GM23338 (cell line): ENCODE measurements at regions not wholly inside any gene's neighbourhood (a gene's known extent, or its start where the extent isn't known, plus 50 kb on each side); places are given as distances from the start of the nearest gene placed in this dataset.

Source experiments
- ATAC-seq: fragments of 200-7000 bp; cut with Tn5 transposase; 3 replicates; pipeline ENCODE4 v1.9.1; 2020
- DNase-seq: peaks from one replicate; pipeline ENCODE4 v3.0.0-alpha.2; 2015; ENCODE audit warnings: low spot score
- H2AFZ ChIP-seq: fragments of 200-600 bp; sonication (generic); 2 replicates; pipeline ENCODE4 v1.8.0; 2016; ENCODE audit warnings: antibody characterized with exemption, mild to moderate bottlenecking, moderate library complexity
- H3F3A ChIP-seq: fragments of 200-600 bp; sonication (generic); replicated peaks from 2 replicates; pipeline ENCODE4 v1.8.0; 2017; ENCODE audit warnings: antibody characterized with exemption, mixed run types, low read depth
- H3K27ac ChIP-seq: fragments of 200-600 bp; sonication (generic); 2 replicates; pipeline ENCODE4 v1.6.1; 2016; ENCODE audit warnings: low read depth
- H3K27me3 ChIP-seq: fragments of 200-600 bp; sonication (generic); 2 replicates; pipeline ENCODE4 v1.8.0; 2016; ENCODE audit warnings: mild to moderate bottlenecking, mixed run types, moderate library complexity; ENCODE audit not compliant: insufficient read depth
- H3K36me3 ChIP-seq: fragments of 200-600 bp; sonication (generic); 2 replicates; pipeline ENCODE4 v1.8.0; 2016; ENCODE audit warnings: mild to moderate bottlenecking; ENCODE audit not compliant: insufficient read depth
- H3K4me1 ChIP-seq: fragments of 200-600 bp; sonication (generic); 2 replicates; pipeline ENCODE4 v1.8.0; 2016; ENCODE audit warnings: mild to moderate bottlenecking, moderate library complexity; ENCODE audit not compliant: insufficient read depth
- H3K4me2 ChIP-seq: fragments of 200-600 bp; sonication (generic); 2 replicates; pipeline ENCODE4 v1.7.1; 2017; ENCODE audit warnings: mixed run types
- H3K4me3 ChIP-seq: fragments of 200-600 bp; sonication (generic); 2 replicates; pipeline ENCODE4 v1.6.1; 2016; ENCODE audit warnings: mixed run types
- H3K79me2 ChIP-seq: fragments of 200-600 bp; sonication (generic); replicated peaks from 2 replicates; pipeline ENCODE4 v1.8.0; 2017; ENCODE audit warnings: mild to moderate bottlenecking; ENCODE audit not compliant: insufficient read depth
- H3K9me2 ChIP-seq: fragments of 200-600 bp; sonication (generic); 2 replicates; pipeline ENCODE4 v1.8.0; 2017; ENCODE audit not compliant: insufficient read depth
- H4K20me1 ChIP-seq: fragments of 200-600 bp; sonication (generic); replicated peaks from 2 replicates; pipeline ENCODE4 v1.8.0; 2017; ENCODE audit warnings: mild to moderate bottlenecking; ENCODE audit not compliant: insufficient read depth
- H3K27ac Mint-ChIP-seq: 2 replicates; pipeline ENCODE4 v1.8.0; 2020; ENCODE audit warnings: inconsistent platforms, mild to moderate bottlenecking, moderate library complexity, mixed read lengths
- H3K27me3 Mint-ChIP-seq: 3 replicates; pipeline ENCODE4 v1.8.0; 2022; ENCODE audit warnings: low read depth, mild to moderate bottlenecking, moderate library complexity, mixed read lengths, inconsistent platforms; ENCODE audit not compliant: insufficient read depth, poor library complexity
- H3K36me3 Mint-ChIP-seq: 3 replicates; pipeline ENCODE4 v1.8.0; 2021; ENCODE audit warnings: low read depth, mild to moderate bottlenecking, inconsistent platforms, moderate library complexity, mixed read lengths
- H3K4me1 Mint-ChIP-seq: 3 replicates; pipeline ENCODE4 v1.8.0; 2020; ENCODE audit warnings: mild to moderate bottlenecking, inconsistent platforms, mixed read lengths
- H3K4me3 Mint-ChIP-seq: 3 replicates; pipeline ENCODE4 v1.8.0; 2021; ENCODE audit warnings: moderate library complexity, mild to moderate bottlenecking, inconsistent platforms, mixed read lengths
- H3K9me3 Mint-ChIP-seq: 3 replicates; pipeline ENCODE4 v1.8.0; 2020; ENCODE audit warnings: moderate library complexity, mild to moderate bottlenecking, inconsistent platforms, mixed read lengths
- CREB1 ChIP-seq: fragments of 250-450 bp; sonication (Bioruptor Pico); IDR thresholded peaks from 2 replicates; pipeline ENCODE4 v1.5.0; 2020; ENCODE audit warnings: low read depth, mild to moderate bottlenecking, moderate library complexity
- CTCF ChIP-seq, 2 experiments: fragments of 200-600 bp in 1 of 2; sonication (generic) in 1 of 2; conservative IDR thresholded peaks; 2 replicates each; pipeline versions ENCODE4 v1.5.1 to v1.6.1; 2016 to 2017; ENCODE audit warnings: antibody characterized with exemption in 2 of 2, low read depth in 2 of 2, mild to moderate bottlenecking in 2 of 2, moderate library complexity in 1 of 2
- ETS1 ChIP-seq: IDR thresholded peaks from 2 replicates; pipeline ENCODE4 v1.6.1; 2016; ENCODE audit warnings: antibody characterized with exemption
- EZH2 ChIP-seq: fragments of 200-600 bp; sonication (generic); IDR thresholded peaks from one replicate; pipeline ENCODE4 v1.8.0; 2017; ENCODE audit warnings: antibody characterized with exemption, mild to moderate bottlenecking, low read depth; ENCODE audit not compliant: unreplicated experiment
- EZH2phosphoT487 ChIP-seq: fragments of 200-600 bp; sonication (generic); IDR thresholded peaks from one replicate; pipeline ENCODE4 v1.8.1; 2018; ENCODE audit warnings: antibody characterized with exemption; ENCODE audit not compliant: unreplicated experiment
- NANOG ChIP-seq: IDR thresholded peaks from 2 replicates; pipeline ENCODE4 v1.6.1; 2016; ENCODE audit warnings: antibody characterized with exemption, borderline replicate concordance
- POLR2AphosphoS5 ChIP-seq: IDR thresholded peaks from 2 replicates; pipeline ENCODE4 v1.6.1; 2016; ENCODE audit warnings: antibody characterized with exemption, low read depth
- STAT1 ChIP-seq: IDR thresholded peaks from one replicate; pipeline ENCODE4 v1.6.1; 2016; ENCODE audit warnings: antibody characterized with exemption; ENCODE audit not compliant: unreplicated experiment
- TF ChIP-seq, protein P1 (sequence below): fragments of 250-450 bp; sonication (Bioruptor Pico); IDR thresholded peaks from 2 replicates; pipeline ENCODE4 v1.5.0; 2020; ENCODE audit warnings: mild to moderate bottlenecking, moderate library complexity

DNA sequence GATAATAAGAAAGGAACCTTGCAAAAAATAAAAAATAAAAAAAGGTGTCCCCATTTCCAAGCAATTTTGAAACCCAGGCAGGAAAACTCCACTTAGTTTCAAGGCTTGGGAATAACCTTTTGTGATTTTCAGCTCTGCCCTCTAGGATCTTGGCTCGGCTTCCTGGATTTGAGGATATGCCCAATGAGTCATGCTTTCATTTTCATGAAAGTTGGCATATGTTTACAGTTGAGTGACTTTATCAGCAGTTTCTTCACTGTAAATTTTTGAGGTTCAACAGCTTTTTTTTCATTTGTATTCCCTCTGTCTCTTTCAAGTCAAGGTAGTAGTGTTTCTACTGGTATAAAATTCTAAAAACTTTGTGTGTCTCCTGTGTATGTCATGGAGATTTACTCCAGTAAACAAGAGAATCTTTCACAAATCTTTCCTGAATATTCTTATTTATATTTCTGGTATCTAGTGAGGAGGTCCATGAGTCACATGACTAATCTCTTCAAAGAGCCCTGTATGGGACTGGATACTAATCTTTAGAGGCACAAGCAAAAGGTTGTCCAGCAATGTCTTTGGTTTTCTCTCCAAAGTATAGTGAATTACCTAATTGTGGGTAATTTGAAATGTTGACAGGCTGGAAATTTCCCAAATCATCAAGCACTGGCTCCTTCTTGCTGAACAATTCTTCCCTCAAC lies 335.3 kb downstream of the BRINP2 start (continued):
- TF ChIP-seq, protein P1, sequence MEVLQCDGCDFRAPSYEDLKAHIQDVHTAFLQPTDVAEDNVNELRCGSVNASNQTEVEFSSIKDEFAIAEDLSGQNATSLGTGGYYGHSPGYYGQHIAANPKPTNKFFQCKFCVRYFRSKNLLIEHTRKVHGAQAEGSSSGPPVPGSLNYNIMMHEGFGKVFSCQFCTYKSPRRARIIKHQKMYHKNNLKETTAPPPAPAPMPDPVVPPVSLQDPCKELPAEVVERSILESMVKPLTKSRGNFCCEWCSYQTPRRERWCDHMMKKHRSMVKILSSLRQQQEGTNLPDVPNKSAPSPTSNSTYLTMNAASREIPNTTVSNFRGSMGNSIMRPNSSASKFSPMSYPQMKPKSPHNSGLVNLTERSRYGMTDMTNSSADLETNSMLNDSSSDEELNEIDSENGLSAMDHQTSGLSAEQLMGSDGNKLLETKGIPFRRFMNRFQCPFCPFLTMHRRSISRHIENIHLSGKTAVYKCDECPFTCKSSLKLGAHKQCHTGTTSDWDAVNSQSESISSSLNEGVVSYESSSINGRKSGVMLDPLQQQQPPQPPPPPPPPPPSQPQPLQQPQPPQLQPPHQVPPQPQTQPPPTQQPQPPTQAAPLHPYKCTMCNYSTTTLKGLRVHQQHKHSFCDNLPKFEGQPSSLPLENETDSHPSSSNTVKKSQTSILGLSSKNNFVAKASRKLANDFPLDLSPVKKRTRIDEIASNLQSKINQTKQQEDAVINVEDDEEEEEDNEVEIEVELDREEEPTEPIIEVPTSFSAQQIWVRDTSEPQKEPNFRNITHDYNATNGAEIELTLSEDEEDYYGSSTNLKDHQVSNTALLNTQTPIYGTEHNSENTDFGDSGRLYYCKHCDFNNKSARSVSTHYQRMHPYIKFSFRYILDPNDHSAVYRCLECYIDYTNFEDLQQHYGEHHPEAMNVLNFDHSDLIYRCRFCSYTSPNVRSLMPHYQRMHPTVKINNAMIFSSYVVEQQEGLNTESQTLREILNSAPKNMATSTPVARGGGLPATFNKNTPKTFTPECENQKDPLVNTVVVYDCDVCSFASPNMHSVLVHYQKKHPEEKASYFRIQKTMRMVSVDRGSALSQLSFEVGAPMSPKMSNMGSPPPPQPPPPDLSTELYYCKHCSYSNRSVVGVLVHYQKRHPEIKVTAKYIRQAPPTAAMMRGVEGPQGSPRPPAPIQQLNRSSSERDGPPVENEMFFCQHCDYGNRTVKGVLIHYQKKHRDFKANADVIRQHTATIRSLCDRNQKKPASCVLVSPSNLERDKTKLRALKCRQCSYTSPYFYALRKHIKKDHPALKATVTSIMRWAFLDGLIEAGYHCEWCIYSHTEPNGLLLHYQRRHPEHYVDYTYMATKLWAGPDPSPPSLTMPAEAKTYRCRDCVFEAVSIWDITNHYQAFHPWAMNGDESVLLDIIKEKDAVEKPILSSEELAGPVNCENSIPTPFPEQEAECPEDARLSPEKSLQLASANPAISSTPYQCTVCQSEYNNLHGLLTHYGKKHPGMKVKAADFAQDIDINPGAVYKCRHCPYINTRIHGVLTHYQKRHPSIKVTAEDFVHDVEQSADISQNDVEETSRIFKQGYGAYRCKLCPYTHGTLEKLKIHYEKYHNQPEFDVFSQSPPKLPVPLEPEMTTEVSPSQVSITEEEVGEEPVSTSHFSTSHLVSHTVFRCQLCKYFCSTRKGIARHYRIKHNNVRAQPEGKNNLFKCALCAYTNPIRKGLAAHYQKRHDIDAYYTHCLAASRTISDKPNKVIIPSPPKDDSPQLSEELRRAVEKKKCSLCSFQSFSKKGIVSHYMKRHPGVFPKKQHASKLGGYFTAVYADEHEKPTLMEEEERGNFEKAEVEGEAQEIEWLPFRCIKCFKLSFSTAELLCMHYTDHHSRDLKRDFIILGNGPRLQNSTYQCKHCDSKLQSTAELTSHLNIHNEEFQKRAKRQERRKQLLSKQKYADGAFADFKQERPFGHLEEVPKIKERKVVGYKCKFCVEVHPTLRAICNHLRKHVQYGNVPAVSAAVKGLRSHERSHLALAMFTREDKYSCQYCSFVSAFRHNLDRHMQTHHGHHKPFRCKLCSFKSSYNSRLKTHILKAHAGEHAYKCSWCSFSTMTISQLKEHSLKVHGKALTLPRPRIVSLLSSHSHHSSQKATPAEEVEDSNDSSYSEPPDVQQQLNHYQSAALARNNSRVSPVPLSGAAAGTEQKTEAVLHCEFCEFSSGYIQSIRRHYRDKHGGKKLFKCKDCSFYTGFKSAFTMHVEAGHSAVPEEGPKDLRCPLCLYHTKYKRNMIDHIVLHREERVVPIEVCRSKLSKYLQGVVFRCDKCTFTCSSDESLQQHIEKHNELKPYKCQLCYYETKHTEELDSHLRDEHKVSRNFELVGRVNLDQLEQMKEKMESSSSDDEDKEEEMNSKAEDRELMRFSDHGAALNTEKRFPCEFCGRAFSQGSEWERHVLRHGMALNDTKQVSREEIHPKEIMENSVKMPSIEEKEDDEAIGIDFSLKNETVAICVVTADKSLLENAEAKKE (CRISPR knock-in tag), result no peak
- TF ChIP-seq CREB1 (no peak), ETS1 (no peak), EZH2 (no peak)

DNA sequence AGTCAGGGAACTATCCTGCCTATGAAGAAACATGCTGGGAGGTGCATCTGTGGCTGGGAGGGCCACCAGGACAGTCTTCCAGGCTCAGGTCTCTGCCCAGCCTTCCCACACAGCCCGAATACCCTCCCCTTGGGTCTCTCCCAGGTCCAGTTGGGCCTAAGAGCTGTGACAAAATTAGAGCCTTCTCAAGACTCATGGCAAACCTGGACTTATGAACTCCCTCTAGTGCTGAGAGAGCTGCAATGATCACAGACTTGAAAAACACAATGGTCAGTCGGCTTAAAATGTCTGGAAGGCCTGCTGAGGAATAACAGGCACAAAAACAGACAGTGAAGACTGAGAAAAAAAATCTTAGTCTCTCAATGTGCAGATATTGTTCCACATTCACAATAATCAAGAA lies 325.1 kb downstream of the BRINP2 start:
- Histone ChIP-seq H3K9me2 (no peaks in the 10 kb centered on the region), H3K4me2 (no peak overlapping the region), H3K36me3 (no peaks in the 10 kb centered on the region), H2AFZ (peak overlapping the region; percentile 15; the same call in 1 of the 2 replicates), H3K27me3 (no peaks in the 10 kb centered on the region), H3K4me3 (no peak overlapping the region), H3K79me2 (no peaks in the 10 kb centered on the region), H3K27ac (no peak overlapping the region), H3F3A (no peaks in the 10 kb centered on the region), H3K4me1 (no peaks in the 10 kb centered on the region), H4K20me1 (no peaks in the 10 kb centered on the region)
- TF ChIP-seq POLR2AphosphoS5 (no peak), EZH2phosphoT487 (no peak), STAT1 (no peak), NANOG (no peak), CTCF (conservative IDR thresholded peaks at IDR 0.05; ENCODE audit: low read depth in 2 of 2) (peak; percentile 12 to 33; a peak in 2 of 4 replicates)
- Mint-ChIP-seq H3K4me1 (no peaks in the 10 kb centered on the region), H3K27ac (no peak overlapping the region), H3K4me3 (no peak overlapping the region), H3K36me3 (no peaks in the 10 kb centered on the region), H3K27me3 (no peaks in the 10 kb centered on the region), H3K9me3 (no peaks in the 10 kb centered on the region)
- ATAC-seq, result no peak
- no peak for DNase-seq
